ENCODE measurements at regions not wholly inside any gene's neighbourhood (a gene's known extent, or its start where the extent isn't known, plus 50 kb on each side); places are given as distances from the start of the nearest gene placed in this dataset.

DNA sequence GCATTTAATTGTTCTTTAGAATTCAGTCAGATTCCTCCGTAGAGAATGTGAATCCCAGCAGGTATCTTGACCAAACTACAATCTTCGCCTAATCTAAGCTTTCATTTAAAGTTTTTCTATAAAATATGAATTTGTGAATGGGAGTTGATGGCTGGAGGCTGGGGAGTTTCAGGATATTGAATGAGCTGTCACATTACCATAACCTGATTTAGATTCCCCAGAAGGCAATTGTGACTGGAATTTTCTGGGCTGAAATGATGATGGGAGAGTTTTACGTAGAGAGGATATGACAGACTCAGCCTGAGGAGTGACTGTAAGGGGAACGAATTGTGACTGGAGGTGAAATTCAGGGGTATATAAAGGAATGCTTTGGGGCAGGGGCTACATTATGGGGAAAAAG, 411.7 kb upstream of the FZD8 start:
- no peak for DNase-seq (ENCODE audit: low read depth)
- TF ChIP-seq, protein P1, sequence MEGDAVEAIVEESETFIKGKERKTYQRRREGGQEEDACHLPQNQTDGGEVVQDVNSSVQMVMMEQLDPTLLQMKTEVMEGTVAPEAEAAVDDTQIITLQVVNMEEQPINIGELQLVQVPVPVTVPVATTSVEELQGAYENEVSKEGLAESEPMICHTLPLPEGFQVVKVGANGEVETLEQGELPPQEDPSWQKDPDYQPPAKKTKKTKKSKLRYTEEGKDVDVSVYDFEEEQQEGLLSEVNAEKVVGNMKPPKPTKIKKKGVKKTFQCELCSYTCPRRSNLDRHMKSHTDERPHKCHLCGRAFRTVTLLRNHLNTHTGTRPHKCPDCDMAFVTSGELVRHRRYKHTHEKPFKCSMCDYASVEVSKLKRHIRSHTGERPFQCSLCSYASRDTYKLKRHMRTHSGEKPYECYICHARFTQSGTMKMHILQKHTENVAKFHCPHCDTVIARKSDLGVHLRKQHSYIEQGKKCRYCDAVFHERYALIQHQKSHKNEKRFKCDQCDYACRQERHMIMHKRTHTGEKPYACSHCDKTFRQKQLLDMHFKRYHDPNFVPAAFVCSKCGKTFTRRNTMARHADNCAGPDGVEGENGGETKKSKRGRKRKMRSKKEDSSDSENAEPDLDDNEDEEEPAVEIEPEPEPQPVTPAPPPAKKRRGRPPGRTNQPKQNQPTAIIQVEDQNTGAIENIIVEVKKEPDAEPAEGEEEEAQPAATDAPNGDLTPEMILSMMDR (IDR thresholded peaks at IDR 0.05; ENCODE audit: low read depth, low read length, missing control alignments): no peak
- H3K4me3 ChIP-seq (ENCODE audit: low read depth, low read length): no peak overlapping the region

DNA sequence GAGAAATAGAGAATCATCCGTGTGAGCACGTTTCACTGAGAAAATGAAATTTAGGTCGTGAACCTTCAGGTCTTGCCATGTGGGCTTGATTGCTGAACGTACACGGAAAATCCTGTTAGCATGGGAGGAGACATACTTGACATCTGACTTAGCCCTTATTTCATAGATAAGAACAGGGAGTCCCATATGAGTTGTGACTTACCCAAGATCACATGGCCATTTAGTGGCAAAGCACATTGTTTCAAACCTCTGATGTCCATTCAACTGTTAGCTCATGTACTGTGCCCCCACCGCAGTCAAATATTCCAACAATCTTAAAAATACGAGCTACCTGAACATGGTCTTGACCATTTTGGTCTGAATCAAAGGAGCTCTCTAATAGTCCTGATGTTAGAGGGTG, 411.2 kb upstream of the FZD8 start:
- TF ChIP-seq, protein P1 (IDR thresholded peaks at IDR 0.05; ENCODE audit: low read depth, low read length, missing control alignments): no peak
- H3K4me3 ChIP-seq (ENCODE audit: low read depth, low read length): no peak overlapping the region
- no peak for DNase-seq (ENCODE audit: low read depth)

DNA sequence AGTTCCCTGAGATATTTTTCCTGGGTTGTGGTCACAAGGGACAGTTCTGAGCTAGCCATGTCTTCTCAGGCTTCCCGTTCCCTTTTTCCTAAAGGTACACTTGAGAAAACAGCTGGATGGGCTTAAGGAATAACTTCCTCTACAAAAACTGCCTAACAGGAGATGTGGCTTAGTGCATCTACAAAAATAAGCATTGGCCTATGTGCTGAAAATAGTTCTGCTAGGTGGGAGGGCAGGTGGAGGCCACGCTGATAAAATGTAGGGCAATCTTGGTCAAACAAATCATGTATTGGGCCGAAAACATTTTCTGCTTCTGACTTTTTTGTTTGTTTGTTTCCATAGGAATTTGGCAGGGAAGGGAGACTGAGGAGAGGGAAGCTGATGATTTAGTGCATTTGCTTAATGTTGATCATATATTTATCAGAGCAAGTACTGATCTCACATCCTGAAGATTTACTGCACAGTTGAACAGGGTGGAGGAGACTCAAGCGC, 409.4 kb upstream of the FZD8 start:
- TF ChIP-seq, protein P1 (IDR thresholded peaks at IDR 0.05; ENCODE audit: low read depth, low read length, missing control alignments): no peak
- DNase-seq (ENCODE audit: low read depth): no peak
- H3K4me3 ChIP-seq (ENCODE audit: low read depth, low read length): no peak overlapping the region

DNA sequence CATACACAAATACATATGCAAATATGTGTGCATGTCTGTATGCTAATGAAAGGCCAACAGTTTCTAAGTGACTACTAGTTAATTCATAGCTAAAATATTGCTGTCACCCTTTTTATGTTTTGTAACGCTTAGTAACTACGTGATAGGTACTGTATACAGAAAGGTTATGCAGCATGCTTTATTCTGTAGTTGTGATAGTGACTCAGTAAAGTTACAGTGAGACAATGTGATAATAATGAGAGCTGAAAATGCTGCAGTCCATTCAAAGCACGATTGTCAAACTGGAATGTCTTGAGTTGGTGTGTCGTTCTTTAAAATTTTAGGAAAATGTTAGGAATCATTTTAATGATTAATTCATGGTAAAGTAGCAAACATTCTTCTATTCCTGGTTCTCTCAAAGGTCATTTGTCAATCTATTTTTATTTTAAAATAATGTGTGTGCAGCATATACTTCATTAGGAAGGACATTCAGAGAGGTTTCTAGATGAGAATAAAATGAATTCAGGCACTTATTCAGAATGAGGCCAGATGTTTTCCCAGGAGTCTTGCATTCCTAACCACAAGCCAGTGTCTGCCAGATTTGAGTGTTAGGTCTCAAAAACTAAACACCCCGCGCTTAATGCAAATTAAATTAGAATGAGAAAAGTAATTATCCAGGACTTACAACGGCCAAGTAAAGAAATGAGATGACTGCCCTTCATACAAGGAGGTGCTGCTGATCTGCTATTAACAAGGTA, 408.8 kb upstream of the FZD8 start:
- no peak for DNase-seq (ENCODE audit: low read depth)
- no peak overlapping the region for H3K4me3 ChIP-seq (ENCODE audit: low read depth, low read length)
- TF ChIP-seq, protein P1 (IDR thresholded peaks at IDR 0.05; ENCODE audit: low read depth, low read length, missing control alignments): no peak

DNA sequence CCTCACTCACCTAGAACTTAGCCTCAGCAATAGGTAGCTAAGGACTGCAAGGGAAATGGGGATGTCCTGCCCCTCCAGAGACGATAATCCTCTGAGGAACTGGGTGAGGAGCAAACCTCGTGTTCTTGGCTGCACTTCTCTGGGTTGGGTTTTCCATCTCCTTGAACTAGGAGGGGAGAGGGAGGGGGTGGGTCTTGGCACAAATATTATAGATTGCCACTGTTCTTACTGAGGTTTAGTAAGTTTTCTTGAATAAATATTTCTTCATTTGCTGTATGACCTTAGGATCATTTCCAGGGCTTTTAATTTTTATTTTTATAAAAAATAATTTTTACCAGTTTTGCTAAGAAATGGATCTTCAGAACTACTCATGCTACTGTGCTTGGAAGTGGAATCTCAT, 406.7 kb upstream of the FZD8 start:
- TF ChIP-seq, protein P1 (IDR thresholded peaks at IDR 0.05; ENCODE audit: low read depth, low read length, missing control alignments): no peak
- H3K4me3 ChIP-seq (ENCODE audit: low read depth, low read length): no peak overlapping the region
- DNase-seq (ENCODE audit: low read depth): no peak

DNA sequence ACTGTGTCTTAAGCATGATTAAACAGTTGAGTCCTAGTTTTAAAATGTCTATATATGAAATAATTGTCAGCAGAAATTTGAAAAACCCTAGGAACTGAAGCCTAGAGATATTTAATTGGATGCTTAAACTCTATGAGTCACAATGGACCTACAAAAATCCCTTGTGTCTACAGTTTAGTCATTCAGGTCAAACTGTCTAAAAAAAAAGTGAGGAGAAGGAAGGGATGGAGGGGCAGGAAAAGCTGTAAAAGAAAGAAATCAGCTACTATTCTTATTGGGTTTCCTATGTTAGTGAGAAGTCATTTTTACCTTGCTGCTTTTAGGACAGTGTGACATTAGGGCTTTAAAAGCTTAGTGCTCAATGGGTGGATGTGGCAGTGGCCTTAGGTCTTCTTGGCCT, 406.1 kb upstream of the FZD8 start:
- no peak overlapping the region for H3K4me3 ChIP-seq (ENCODE audit: low read depth, low read length)
- TF ChIP-seq, protein P1 (IDR thresholded peaks at IDR 0.05; ENCODE audit: low read depth, low read length, missing control alignments): no peak
- DNase-seq (ENCODE audit: low read depth): no peak

DNA sequence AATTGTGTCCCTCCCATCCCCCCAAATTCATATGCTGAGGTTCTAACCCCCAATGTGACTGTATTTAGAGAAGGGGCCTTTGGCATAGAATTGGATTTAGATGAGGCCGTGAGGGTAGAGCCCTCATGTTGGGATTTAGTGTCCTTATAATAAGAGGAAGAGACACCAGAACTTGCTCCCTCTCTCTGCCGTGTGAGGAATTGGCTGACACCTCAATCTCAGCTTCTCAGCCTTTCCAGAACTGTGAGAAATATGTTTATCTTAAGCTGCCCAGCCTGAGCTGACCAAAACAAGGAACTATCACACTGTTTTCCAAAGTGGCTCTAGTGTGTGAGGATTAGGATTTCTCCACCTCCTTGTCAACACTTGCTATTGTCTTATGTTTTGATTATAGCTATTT, 400.0 kb upstream of the FZD8 start:
- DNase-seq (ENCODE audit: low read depth): no peak
- H3K4me3 ChIP-seq (ENCODE audit: low read depth, low read length): no peak overlapping the region
- TF ChIP-seq, protein P1 (IDR thresholded peaks at IDR 0.05; ENCODE audit: low read depth, low read length, missing control alignments): no peak
